Natural killer cell treated with Interleukin-12 subunit alpha and Interleukin-12 subunit beta and Interleukin-15 and Interleukin-18, amount 100 ng/mL, for 72 hours (primary cell): ENCODE measurements at regions not wholly inside any gene's neighbourhood (a gene's known extent, or its start where the extent isn't known, plus 50 kb on each side); places are given as distances from the start of the nearest gene placed in this dataset.

Experiments
- ATAC-seq, 2 donors: fragments of 150-1000 bp; cut with Tn5 transposase in 1 of 2; sonication (Bioruptor Pico), chemical (Tn5 transposase) in 1 of 2; 2 replicates each; pipeline ENCODE4 v1.10.0; 2021
- DNase-seq: peaks from one replicate; pipeline ENCODE4 v3.0.0; 2022; ENCODE audit warnings: low spot score
- H3K27ac Mint-ChIP-seq, 2 donors: 1 replicate in 1 of 2; 2 replicates in 1 of 2; pipeline ENCODE4 v1.8.0; 2022; ENCODE audit warnings: mixed read lengths in 2 of 2, mild to moderate bottlenecking in 1 of 2, moderate library complexity in 1 of 2
- H3K27me3 Mint-ChIP-seq, 2 donors: 1 replicate in 1 of 2; 2 replicates in 1 of 2; pipeline ENCODE4 v1.8.0; 2022; ENCODE audit warnings: mixed read lengths in 2 of 2
- H3K36me3 Mint-ChIP-seq: one replicate; pipeline ENCODE4 v1.8.0; 2022; ENCODE audit warnings: mixed read lengths
- H3K4me1 Mint-ChIP-seq, 2 donors: 1 replicate in 1 of 2; 2 replicates in 1 of 2; pipeline ENCODE4 v1.8.0; 2022; ENCODE audit warnings: low read depth in 2 of 2, mixed read lengths in 2 of 2, mild to moderate bottlenecking in 1 of 2
- H3K4me3 Mint-ChIP-seq: one replicate; pipeline ENCODE4 v1.8.0; 2022; ENCODE audit warnings: mixed read lengths
- H3K9me3 Mint-ChIP-seq: 2 replicates; pipeline ENCODE4 v1.8.0; 2022; ENCODE audit warnings: mixed read lengths

- H3K27ac Mint-ChIP-seq = no peak overlapping the region
- no peaks in the 10 kb centered on the region for H3K36me3 Mint-ChIP-seq
- peaks cover 6% of the 10 kb centered on the region for H3K9me3 Mint-ChIP-seq
- ATAC-seq (no peak), DNase-seq (no peak)
- H3K27me3 Mint-ChIP-seq = no peaks in the 10 kb centered on the region
- no peak overlapping the region for H3K4me3 Mint-ChIP-seq
- H3K4me1 Mint-ChIP-seq = no peaks in the 10 kb centered on the region
Measured at GRCh38 chr2:187847245-187848208, 293.3 kb upstream of the TFPI start.

GRCh38 chr2:187851955-187852561 is 297.8 kb upstream of the TFPI start:
- Mint-ChIP-seq H3K4me3 (no peak overlapping the region), H3K9me3 (peaks cover under 1% of the 10 kb centered on the region), H3K27ac (no peak overlapping the region), H3K4me1 (no peaks in the 10 kb centered on the region), H3K27me3 (no peaks in the 10 kb centered on the region), H3K36me3 (no peaks in the 10 kb centered on the region)
- DNase-seq (no peak), ATAC-seq (no peak)

GRCh38 chr2:187853381-187853791 is 299.2 kb upstream of the TFPI start:
- Mint-ChIP-seq H3K27ac (no peak overlapping the region), H3K9me3 (no peaks in the 10 kb centered on the region), H3K27me3 (no peaks in the 10 kb centered on the region), H3K4me1 (no peaks in the 10 kb centered on the region), H3K36me3 (no peaks in the 10 kb centered on the region), H3K4me3 (no peak overlapping the region)
- DNase-seq (no peak), ATAC-seq (no peak)

GRCh38 chr2:187854801-187855200 is 300.6 kb upstream of the TFPI start:
- H3K36me3 Mint-ChIP-seq = no peaks in the 10 kb centered on the region
- no peaks in the 10 kb centered on the region for H3K4me1 Mint-ChIP-seq
- H3K4me3 Mint-ChIP-seq = no peak overlapping the region
- H3K9me3 Mint-ChIP-seq = peaks cover 9% of the 10 kb centered on the region
- DNase-seq (no peak), ATAC-seq (no peak)
- H3K27me3 Mint-ChIP-seq = no peaks in the 10 kb centered on the region
- H3K27ac Mint-ChIP-seq = no peak overlapping the region

GRCh38 chr2:187855689-187856088 is 301.5 kb upstream of the TFPI start:
- Mint-ChIP-seq H3K36me3 (no peaks in the 10 kb centered on the region), H3K4me3 (no peak overlapping the region), H3K27me3 (no peaks in the 10 kb centered on the region), H3K27ac (no peak overlapping the region), H3K9me3 (peaks cover 10% of the 10 kb centered on the region), H3K4me1 (no peaks in the 10 kb centered on the region)
- ATAC-seq (no peak), DNase-seq (no peak)

GRCh38 chr2:187857826-187858225 is 303.6 kb upstream of the TFPI start:
- no peaks in the 10 kb centered on the region for H3K36me3 Mint-ChIP-seq
- no peak overlapping the region for H3K27ac Mint-ChIP-seq
- no peak for DNase-seq
- no peak overlapping the region for H3K4me3 Mint-ChIP-seq
- no peaks in the 10 kb centered on the region for H3K4me1 Mint-ChIP-seq
- peaks cover 10% of the 10 kb centered on the region for H3K9me3 Mint-ChIP-seq
- H3K27me3 Mint-ChIP-seq = no peaks in the 10 kb centered on the region
- ATAC-seq = no peak

- Mint-ChIP-seq H3K4me3 (no peak overlapping the region), H3K27ac (no peak overlapping the region), H3K27me3 (no peaks in the 10 kb centered on the region), H3K36me3 (peaks cover 9% of the 10 kb centered on the region), H3K9me3 (peaks cover 19% of the 10 kb centered on the region), H3K4me1 (no peaks in the 10 kb centered on the region)
- DNase-seq (no peak), ATAC-seq (no peak)
Measured at GRCh38 chr2:187862715-187863114, 308.5 kb upstream of the TFPI start.

- Mint-ChIP-seq H3K4me3 (no peak overlapping the region), H3K36me3 (peaks cover 31% of the 10 kb centered on the region), H3K27me3 (no peaks in the 10 kb centered on the region), H3K9me3 (peaks cover 30% of the 10 kb centered on the region), H3K27ac (no peak overlapping the region), H3K4me1 (no peaks in the 10 kb centered on the region)
- no peak for DNase-seq
- ATAC-seq = no peak
Measured at GRCh38 chr2:187865025-187865424, 310.8 kb upstream of the TFPI start.

- H3K27me3 Mint-ChIP-seq = no peaks in the 10 kb centered on the region
- ATAC-seq = no peak
- no peak overlapping the region for H3K4me3 Mint-ChIP-seq
- peaks cover 30% of the 10 kb centered on the region for H3K9me3 Mint-ChIP-seq
- H3K4me1 Mint-ChIP-seq = no peaks in the 10 kb centered on the region
- H3K27ac Mint-ChIP-seq = no peak overlapping the region
- no peak for DNase-seq
- H3K36me3 Mint-ChIP-seq = peaks cover 31% of the 10 kb centered on the region
Measured at GRCh38 chr2:187867165-187867564, 312.9 kb upstream of the TFPI start.

GRCh38 chr2:187869195-187869594 is 315.0 kb upstream of the TFPI start:
- DNase-seq = no peak
- H3K27ac Mint-ChIP-seq = no peak overlapping the region
- H3K27me3 Mint-ChIP-seq = no peaks in the 10 kb centered on the region
- peaks cover 31% of the 10 kb centered on the region for H3K36me3 Mint-ChIP-seq
- H3K4me1 Mint-ChIP-seq = no peaks in the 10 kb centered on the region
- H3K9me3 Mint-ChIP-seq = peaks cover 32% of the 10 kb centered on the region
- ATAC-seq = no peak
- no peak overlapping the region for H3K4me3 Mint-ChIP-seq

GRCh38 chr2:187871506-187871905 is 317.3 kb upstream of the TFPI start:
- H3K9me3 Mint-ChIP-seq = peaks cover 38% of the 10 kb centered on the region
- ATAC-seq = no peak
- peaks cover 31% of the 10 kb centered on the region for H3K36me3 Mint-ChIP-seq
- H3K4me3 Mint-ChIP-seq = no peak overlapping the region
- H3K27ac Mint-ChIP-seq = no peak overlapping the region
- no peak for DNase-seq
- H3K4me1 Mint-ChIP-seq = no peaks in the 10 kb centered on the region
- H3K27me3 Mint-ChIP-seq = no peaks in the 10 kb centered on the region

GRCh38 chr2:187873132-187873531 is 318.9 kb upstream of the TFPI start:
- Mint-ChIP-seq H3K4me3 (no peak overlapping the region), H3K27me3 (no peaks in the 10 kb centered on the region), H3K36me3 (peaks cover 18% of the 10 kb centered on the region), H3K9me3 (peaks cover 28% of the 10 kb centered on the region), H3K27ac (no peak overlapping the region), H3K4me1 (no peaks in the 10 kb centered on the region)
- DNase-seq (no peak), ATAC-seq (no peak)

GRCh38 chr2:187874786-187875185 is 320.6 kb upstream of the TFPI start:
- ATAC-seq (no peak), DNase-seq (no peak)
- H3K4me1 Mint-ChIP-seq = no peaks in the 10 kb centered on the region

More at GRCh38 chr2:187874786-187875185, 320.6 kb upstream of the TFPI start:
- H3K9me3 Mint-ChIP-seq = peaks cover 14% of the 10 kb centered on the region
- no peak overlapping the region for H3K27ac Mint-ChIP-seq
- H3K36me3 Mint-ChIP-seq = peaks cover 6% of the 10 kb centered on the region
- H3K27me3 Mint-ChIP-seq = no peaks in the 10 kb centered on the region
- no peak overlapping the region for H3K4me3 Mint-ChIP-seq
